ENCODE measurements at regions not wholly inside any gene's neighbourhood (a gene's known extent, or its start where the extent isn't known, plus 50 kb on each side); places are given as distances from the start of the nearest gene placed in this dataset.

- WGBS, result 53% methylated on average over 2 of the region's 2 CpGs
- intact Hi-C loops (cut with DNase I), result no loop called here
- no peaks in the 10 kb centered on the region for H3K27me3 ChIP-seq (replicated peaks; ENCODE audit: insufficient read depth)
- no peaks in the 10 kb centered on the region for H3K36me3 ChIP-seq
- no peak overlapping the region for H3K27ac ChIP-seq
- TF ChIP-seq POLR2A (IDR thresholded peaks at IDR 0.05), result no peak
- no peak for TF ChIP-seq POLR2AphosphoS5 (IDR thresholded peaks at IDR 0.05)
- TF ChIP-seq, protein P1, sequence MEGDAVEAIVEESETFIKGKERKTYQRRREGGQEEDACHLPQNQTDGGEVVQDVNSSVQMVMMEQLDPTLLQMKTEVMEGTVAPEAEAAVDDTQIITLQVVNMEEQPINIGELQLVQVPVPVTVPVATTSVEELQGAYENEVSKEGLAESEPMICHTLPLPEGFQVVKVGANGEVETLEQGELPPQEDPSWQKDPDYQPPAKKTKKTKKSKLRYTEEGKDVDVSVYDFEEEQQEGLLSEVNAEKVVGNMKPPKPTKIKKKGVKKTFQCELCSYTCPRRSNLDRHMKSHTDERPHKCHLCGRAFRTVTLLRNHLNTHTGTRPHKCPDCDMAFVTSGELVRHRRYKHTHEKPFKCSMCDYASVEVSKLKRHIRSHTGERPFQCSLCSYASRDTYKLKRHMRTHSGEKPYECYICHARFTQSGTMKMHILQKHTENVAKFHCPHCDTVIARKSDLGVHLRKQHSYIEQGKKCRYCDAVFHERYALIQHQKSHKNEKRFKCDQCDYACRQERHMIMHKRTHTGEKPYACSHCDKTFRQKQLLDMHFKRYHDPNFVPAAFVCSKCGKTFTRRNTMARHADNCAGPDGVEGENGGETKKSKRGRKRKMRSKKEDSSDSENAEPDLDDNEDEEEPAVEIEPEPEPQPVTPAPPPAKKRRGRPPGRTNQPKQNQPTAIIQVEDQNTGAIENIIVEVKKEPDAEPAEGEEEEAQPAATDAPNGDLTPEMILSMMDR (IDR thresholded peaks at IDR 0.05), result no peak
- no peak overlapping the region for H3K4me3 ChIP-seq
- no peak for DNase-seq (ENCODE audit: low spot score)
- H3K9me3 ChIP-seq, result no peaks in the 10 kb centered on the region
- H3K4me1 ChIP-seq (replicated peaks), result no peaks in the 10 kb centered on the region
Measured at GRCh38 chr6:95521181-95521580, 56.2 kb upstream of the MANEA start.

All from prostate gland (tissue), 2 donors.